ENCODE measurements at regions not wholly inside any gene's neighbourhood (a gene's known extent, or its start where the extent isn't known, plus 50 kb on each side); places are given as distances from the start of the nearest gene placed in this dataset.

DNA sequence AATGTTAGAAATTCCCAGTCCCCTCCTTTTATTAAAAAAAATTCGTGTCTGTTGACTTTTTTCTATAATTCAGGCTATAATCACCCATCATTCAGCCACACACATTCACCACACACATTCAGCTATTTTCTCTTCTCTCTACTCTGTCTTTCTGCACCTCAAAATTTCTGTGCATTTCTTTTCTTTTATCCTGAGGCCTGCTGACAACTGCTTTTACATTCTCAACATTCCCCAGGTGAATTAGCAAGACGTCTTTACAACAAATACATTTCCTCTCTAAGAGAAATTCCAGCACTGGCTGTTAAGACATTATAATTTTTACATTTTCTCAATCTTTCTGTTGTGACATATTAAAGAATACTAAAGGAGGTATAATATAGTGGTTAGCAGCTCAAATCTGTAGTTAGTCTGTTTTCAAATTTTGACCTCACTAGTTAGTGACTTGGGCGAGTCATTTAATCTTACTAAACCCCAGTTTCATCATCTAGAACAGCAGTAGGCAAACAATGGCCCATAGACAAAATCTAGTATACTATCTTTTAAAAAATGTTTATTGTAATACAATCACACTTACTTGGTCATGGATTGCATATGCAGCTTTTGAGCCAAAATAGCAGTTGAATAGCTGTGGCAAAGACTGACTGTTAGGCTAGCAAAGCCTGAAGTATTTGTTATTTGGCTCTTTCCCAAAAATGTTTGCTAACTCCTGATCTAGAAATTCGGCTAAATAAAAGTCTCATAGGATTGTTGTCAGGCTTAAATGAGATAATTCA, 350.7 kb downstream of the NSUN3 start:
- Histone ChIP-seq H3K4me1 (ENCODE audit: control insufficient read depth, insufficient read depth, low read length) (peaks cover 15% of the 10 kb centered on the region), H3K9ac (ENCODE audit: low read length) (no peak overlapping the region), H3K36me3 (ENCODE audit: control insufficient read depth, insufficient read depth, low read length, severe bottlenecking) (no peaks in the 10 kb centered on the region), H3K9me3 (ENCODE audit: control insufficient read depth, low read length) (no peaks in the 10 kb centered on the region), H3K27me3 (replicated peaks; ENCODE audit: control insufficient read depth, insufficient read depth, low read length) (no peaks in the 10 kb centered on the region), H3K4me3 (ENCODE audit: low read length) (no peak overlapping the region)
- peak; percentile 88 for DNase-seq (ENCODE audit: low read depth)

- no peak for DNase-seq (ENCODE audit: low read depth)
- Histone ChIP-seq H3K9me3 (ENCODE audit: control insufficient read depth, low read length) (no peaks in the 10 kb centered on the region), H3K27me3 (replicated peaks; ENCODE audit: control insufficient read depth, insufficient read depth, low read length) (no peaks in the 10 kb centered on the region), H3K9ac (ENCODE audit: low read length) (no peak overlapping the region), H3K4me1 (ENCODE audit: control insufficient read depth, insufficient read depth, low read length) (peaks cover 15% of the 10 kb centered on the region), H3K4me3 (ENCODE audit: low read length) (no peak overlapping the region), H3K36me3 (ENCODE audit: control insufficient read depth, insufficient read depth, low read length, severe bottlenecking) (no peaks in the 10 kb centered on the region)
Measured at GRCh38 chr3:94414418-94414817, 351.6 kb downstream of the NSUN3 start.

- H3K27me3 ChIP-seq (replicated peaks; ENCODE audit: control insufficient read depth, insufficient read depth, low read length) = no peaks in the 10 kb centered on the region
- peaks cover 15% of the 10 kb centered on the region for H3K4me1 ChIP-seq (ENCODE audit: control insufficient read depth, insufficient read depth, low read length)
- no peak overlapping the region for H3K9ac ChIP-seq (ENCODE audit: low read length)
- H3K9me3 ChIP-seq (ENCODE audit: control insufficient read depth, low read length) = no peaks in the 10 kb centered on the region
- no peaks in the 10 kb centered on the region for H3K36me3 ChIP-seq (ENCODE audit: control insufficient read depth, insufficient read depth, low read length, severe bottlenecking)
- H3K4me3 ChIP-seq (ENCODE audit: low read length) = no peak overlapping the region
- DNase-seq (ENCODE audit: low read depth) = no peak
Measured at GRCh38 chr3:94416768-94417167, 353.9 kb downstream of the NSUN3 start.

- no peaks in the 10 kb centered on the region for H3K9me3 ChIP-seq (ENCODE audit: control insufficient read depth, low read length)
- H3K4me1 ChIP-seq (ENCODE audit: control insufficient read depth, insufficient read depth, low read length) = peaks cover 15% of the 10 kb centered on the region
- no peak overlapping the region for H3K4me3 ChIP-seq (ENCODE audit: low read length)
- no peaks in the 10 kb centered on the region for H3K27me3 ChIP-seq (replicated peaks; ENCODE audit: control insufficient read depth, insufficient read depth, low read length)
- no peaks in the 10 kb centered on the region for H3K36me3 ChIP-seq (ENCODE audit: control insufficient read depth, insufficient read depth, low read length, severe bottlenecking)
- no peak for DNase-seq (ENCODE audit: low read depth)
- no peak overlapping the region for H3K9ac ChIP-seq (ENCODE audit: low read length)
Measured at GRCh38 chr3:94417963-94418455, 355.1 kb downstream of the NSUN3 start.

DNA sequence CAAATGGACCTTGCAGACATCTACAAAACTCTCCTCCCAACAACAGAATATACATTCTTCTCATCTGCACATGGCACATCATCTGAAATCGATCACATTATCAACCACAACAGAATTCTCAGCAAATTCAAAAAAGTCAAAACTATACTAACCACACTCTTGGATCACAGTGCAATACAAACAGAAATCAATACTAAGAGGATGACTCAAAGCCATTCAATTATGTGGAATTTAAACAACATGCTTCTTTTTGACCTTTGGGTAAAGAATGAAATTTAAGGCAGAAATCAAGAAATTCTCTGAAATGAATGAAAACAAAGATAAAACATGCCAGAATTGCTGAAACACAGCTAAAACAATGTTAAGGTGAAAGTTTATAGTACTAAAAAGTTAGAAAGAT, 358.1 kb downstream of the NSUN3 start:
- peak; percentile 50 for DNase-seq (ENCODE audit: low read depth)
- Histone ChIP-seq H3K9ac (ENCODE audit: low read length) (no peak overlapping the region), H3K27me3 (replicated peaks; ENCODE audit: control insufficient read depth, insufficient read depth, low read length) (no peaks in the 10 kb centered on the region), H3K36me3 (ENCODE audit: control insufficient read depth, insufficient read depth, low read length, severe bottlenecking) (no peaks in the 10 kb centered on the region), H3K9me3 (ENCODE audit: control insufficient read depth, low read length) (peaks cover 2% of the 10 kb centered on the region), H3K4me3 (ENCODE audit: low read length) (no peak overlapping the region), H3K4me1 (ENCODE audit: control insufficient read depth, insufficient read depth, low read length) (no peaks in the 10 kb centered on the region)

GRCh38 chr3:94423578-94423977, 360.7 kb downstream of the NSUN3 start:
- no peaks in the 10 kb centered on the region for H3K4me1 ChIP-seq (ENCODE audit: control insufficient read depth, insufficient read depth, low read length)
- H3K9ac ChIP-seq (ENCODE audit: low read length) = no peak overlapping the region
- H3K36me3 ChIP-seq (ENCODE audit: control insufficient read depth, insufficient read depth, low read length, severe bottlenecking) = no peaks in the 10 kb centered on the region
- H3K9me3 ChIP-seq (ENCODE audit: control insufficient read depth, low read length) = peaks cover 6% of the 10 kb centered on the region
- no peaks in the 10 kb centered on the region for H3K27me3 ChIP-seq (replicated peaks; ENCODE audit: control insufficient read depth, insufficient read depth, low read length)
- DNase-seq (ENCODE audit: low read depth) = peak; percentile 60
- H3K4me3 ChIP-seq (ENCODE audit: low read length) = no peak overlapping the region

GRCh38 chr3:94429517-94429916, 366.7 kb downstream of the NSUN3 start:
- DNase-seq (ENCODE audit: low read depth) = no peak
- Histone ChIP-seq H3K4me3 (ENCODE audit: low read length) (no peak overlapping the region), H3K9ac (ENCODE audit: low read length) (no peak overlapping the region)

GRCh38 chr3:94431876-94432570, 369.2 kb downstream of the NSUN3 start:
- Histone ChIP-seq H3K4me3 (ENCODE audit: low read length) (no peak overlapping the region), H3K9ac (ENCODE audit: low read length) (no peak overlapping the region), H3K9me3 (ENCODE audit: control insufficient read depth, low read length) (no peaks in the 10 kb centered on the region), H3K27me3 (replicated peaks; ENCODE audit: control insufficient read depth, insufficient read depth, low read length) (no peaks in the 10 kb centered on the region), H3K36me3 (ENCODE audit: control insufficient read depth, insufficient read depth, low read length, severe bottlenecking) (no peaks in the 10 kb centered on the region), H3K4me1 (ENCODE audit: control insufficient read depth, insufficient read depth, low read length) (no peaks in the 10 kb centered on the region)
- peak; percentile 42 for DNase-seq (ENCODE audit: low read depth)

More at GRCh38 chr3:94429517-94429916, 366.7 kb downstream of the NSUN3 start:
- Histone ChIP-seq H3K27me3 (replicated peaks; ENCODE audit: control insufficient read depth, insufficient read depth, low read length) (no peaks in the 10 kb centered on the region), H3K36me3 (ENCODE audit: control insufficient read depth, insufficient read depth, low read length, severe bottlenecking) (no peaks in the 10 kb centered on the region), H3K9me3 (ENCODE audit: control insufficient read depth, low read length) (peaks cover 6% of the 10 kb centered on the region), H3K4me1 (ENCODE audit: control insufficient read depth, insufficient read depth, low read length) (no peaks in the 10 kb centered on the region)

GRCh38 chr3:94433811-94434210, 370.9 kb downstream of the NSUN3 start:
- Histone ChIP-seq H3K9me3 (ENCODE audit: control insufficient read depth, low read length) (no peaks in the 10 kb centered on the region), H3K4me3 (ENCODE audit: low read length) (no peak overlapping the region), H3K9ac (ENCODE audit: low read length) (no peak overlapping the region), H3K27me3 (replicated peaks; ENCODE audit: control insufficient read depth, insufficient read depth, low read length) (no peaks in the 10 kb centered on the region), H3K4me1 (ENCODE audit: control insufficient read depth, insufficient read depth, low read length) (no peaks in the 10 kb centered on the region), H3K36me3 (ENCODE audit: control insufficient read depth, insufficient read depth, low read length, severe bottlenecking) (no peaks in the 10 kb centered on the region)
- DNase-seq (ENCODE audit: low read depth) = no peak

DNA sequence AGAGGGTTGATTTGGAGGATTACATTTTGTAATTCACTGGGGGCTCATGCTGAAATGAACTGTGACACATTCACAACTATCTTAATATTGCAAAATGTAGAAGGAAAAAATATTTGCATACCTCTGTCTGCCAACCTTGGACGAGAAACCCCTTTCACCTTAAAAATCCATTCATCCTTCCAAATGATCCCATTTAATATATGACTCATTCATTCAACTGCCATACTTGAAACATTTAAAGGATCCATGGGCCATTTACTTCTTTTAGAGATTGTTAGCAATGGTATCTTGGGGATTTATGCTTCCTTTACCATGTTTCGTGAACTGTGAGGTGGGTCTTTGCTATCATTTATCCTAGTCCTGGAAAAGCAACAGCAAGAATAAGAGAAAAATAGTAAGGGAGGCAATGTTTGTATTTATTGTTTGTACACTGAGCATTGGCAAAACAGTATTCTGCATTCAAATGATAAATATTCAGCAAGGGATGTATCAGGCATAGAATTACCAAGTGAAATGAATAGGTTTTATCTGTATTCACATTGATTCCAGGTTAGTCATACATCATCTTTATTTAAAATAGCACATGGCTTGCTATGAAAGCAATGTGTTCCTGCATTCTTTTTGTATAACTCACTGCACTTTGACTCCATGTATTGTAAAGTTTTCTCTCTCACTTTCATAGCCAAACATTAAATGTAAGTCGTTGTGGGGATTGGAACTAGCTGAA, 378.1 kb downstream of the NSUN3 start:
- no peaks in the 10 kb centered on the region for H3K36me3 ChIP-seq (ENCODE audit: control insufficient read depth, insufficient read depth, low read length, severe bottlenecking)
- H3K9me3 ChIP-seq (ENCODE audit: control insufficient read depth, low read length) = no peaks in the 10 kb centered on the region
- H3K4me3 ChIP-seq (ENCODE audit: low read length) = peak overlapping the region; percentile 5
- no peaks in the 10 kb centered on the region for H3K27me3 ChIP-seq (replicated peaks; ENCODE audit: control insufficient read depth, insufficient read depth, low read length)
- peaks cover 16% of the 10 kb centered on the region for H3K4me1 ChIP-seq (ENCODE audit: control insufficient read depth, insufficient read depth, low read length)
- H3K9ac ChIP-seq (ENCODE audit: low read length) = no peak overlapping the region
- DNase-seq (ENCODE audit: low read depth) = peak; percentile 76

GRCh38 chr3:94441494-94441847, 378.6 kb downstream of the NSUN3 start:
- DNase-seq (ENCODE audit: low read depth) = no peak
- Histone ChIP-seq H3K27me3 (replicated peaks; ENCODE audit: control insufficient read depth, insufficient read depth, low read length) (no peaks in the 10 kb centered on the region), H3K36me3 (ENCODE audit: control insufficient read depth, insufficient read depth, low read length, severe bottlenecking) (no peaks in the 10 kb centered on the region), H3K9ac (ENCODE audit: low read length) (no peak overlapping the region), H3K9me3 (ENCODE audit: control insufficient read depth, low read length) (no peaks in the 10 kb centered on the region), H3K4me3 (ENCODE audit: low read length) (peak overlapping the region; percentile 5), H3K4me1 (ENCODE audit: control insufficient read depth, insufficient read depth, low read length) (peaks cover 16% of the 10 kb centered on the region)

Data from adipocyte (in vitro differentiated cells).